Embryonic facial prominence (tissue), 1 donor: ENCODE measurements at regions not wholly inside any gene's neighbourhood (a gene's known extent, or its start where the extent isn't known, plus 50 kb on each side); places are given as distances from the start of the nearest gene placed in this dataset.
"Not testable (repeated sequence)": the region's sequence is repeated elsewhere in the genome, so short reads cannot be mapped to it uniquely, and the experiment has no call there.

Experiments used
- DNase-seq: peaks from one replicate; pipeline ENCODE4 v3.0.0-alpha.2; 2016; ENCODE audit errors: extremely low spot score

- DNase-seq = no peak
Measured at GRCh38 chr7:67475293-67475692, 478.7 kb downstream of the TYW1 start.

- DNase-seq = no peak
Measured at GRCh38 chr7:67478066-67478465, 481.4 kb downstream of the TYW1 start.

GRCh38 chr7:67484244-67484751 lies 487.7 kb downstream of the TYW1 start:
- peak; percentile 36 for DNase-seq

- no peak for DNase-seq
Measured at GRCh38 chr7:67486401-67486800, 489.8 kb downstream of the TYW1 start.

- no peak for DNase-seq
Measured at GRCh38 chr7:67487316-67487715, 490.7 kb downstream of the TYW1 start.

GRCh38 chr7:67489881-67490280 lies 493.2 kb downstream of the TYW1 start:
- DNase-seq = no peak

GRCh38 chr7:67493366-67493765 lies 496.7 kb downstream of the TYW1 start:
- DNase-seq = no peak

- DNase-seq = no peak
Measured at GRCh38 chr7:67496589-67496988, 500.0 kb downstream of the TYW1 start.

- DNase-seq = not testable (repeated sequence)
Measured at GRCh38 chr7:67497914-67498313, 501.3 kb downstream of the TYW1 start.

GRCh38 chr7:67502929-67503328 lies 506.3 kb downstream of the TYW1 start:
- DNase-seq = no peak

- DNase-seq = no peak
Measured at GRCh38 chr7:67505449-67505848, 508.8 kb downstream of the TYW1 start.

GRCh38 chr7:67512481-67512880 lies 515.8 kb downstream of the TYW1 start:
- no peak for DNase-seq

- DNase-seq = no peak
Measured at GRCh38 chr7:67518580-67518979, 521.9 kb downstream of the TYW1 start.

- DNase-seq = no peak
Measured at GRCh38 chr7:67519171-67519570, 522.5 kb downstream of the TYW1 start.

GRCh38 chr7:67522504-67522903 lies 525.9 kb downstream of the TYW1 start:
- DNase-seq = no peak

GRCh38 chr7:67523713-67524112 lies 527.1 kb downstream of the TYW1 start:
- DNase-seq = no peak

- no peak for DNase-seq
Measured at GRCh38 chr7:67525588-67525987, 529.0 kb downstream of the TYW1 start.

GRCh38 chr7:67535241-67535989 lies 538.8 kb downstream of the TYW1 start:
- no peak for DNase-seq

GRCh38 chr7:67542916-67543315 lies 546.3 kb downstream of the TYW1 start:
- no peak for DNase-seq

GRCh38 chr7:67547183-67547907 lies 550.7 kb downstream of the TYW1 start:
- no peak for DNase-seq

GRCh38 chr7:67549126-67549525 lies 552.5 kb downstream of the TYW1 start:
- no peak for DNase-seq

- no peak for DNase-seq
Measured at GRCh38 chr7:67550801-67551436, 554.3 kb downstream of the TYW1 start.

- no peak for DNase-seq
Measured at GRCh38 chr7:67552738-67553137, 556.1 kb downstream of the TYW1 start.
